ENCODE measurements at regions not wholly inside any gene's neighbourhood (a gene's known extent, or its start where the extent isn't known, plus 50 kb on each side); places are given as distances from the start of the nearest gene placed in this dataset.

GRCh38 chr5:40191150-40191549, 488.6 kb upstream of the PTGER4 start:
- Histone ChIP-seq H3K4me1 (ENCODE audit: control insufficient read depth in 3 of 3, insufficient read depth in 2 of 3, low read depth in 1 of 3, low read length in 2 of 3) (no peaks in the 10 kb centered on the region), H3K4me3 (ENCODE audit: low read depth in 1 of 3, low read length in 3 of 3) (no peak overlapping the region), H3K36me3 (ENCODE audit: control insufficient read depth in 3 of 3, insufficient read depth in 2 of 3, low read depth in 1 of 3, low read length in 3 of 3) (no peaks in the 10 kb centered on the region), H3K27me3 (ENCODE audit: control insufficient read depth in 3 of 3, insufficient read depth in 3 of 3, low read length in 3 of 3) (no peaks in the 10 kb centered on the region), H3K9me3 (ENCODE audit: control insufficient read depth in 2 of 2, insufficient read depth in 1 of 2, low read depth in 1 of 2, low read length in 1 of 2) (no peaks in the 10 kb centered on the region), H3K27ac (ENCODE audit: low read depth in 1 of 3, low read length in 2 of 3) (no peak overlapping the region)
- DNase-seq (no peak), FAIRE-seq (no peak)
- WGBS, 3 donors, result 50 to 68% (median 65%) methylated on average over 4 of the region's 4 CpGs

DNA sequence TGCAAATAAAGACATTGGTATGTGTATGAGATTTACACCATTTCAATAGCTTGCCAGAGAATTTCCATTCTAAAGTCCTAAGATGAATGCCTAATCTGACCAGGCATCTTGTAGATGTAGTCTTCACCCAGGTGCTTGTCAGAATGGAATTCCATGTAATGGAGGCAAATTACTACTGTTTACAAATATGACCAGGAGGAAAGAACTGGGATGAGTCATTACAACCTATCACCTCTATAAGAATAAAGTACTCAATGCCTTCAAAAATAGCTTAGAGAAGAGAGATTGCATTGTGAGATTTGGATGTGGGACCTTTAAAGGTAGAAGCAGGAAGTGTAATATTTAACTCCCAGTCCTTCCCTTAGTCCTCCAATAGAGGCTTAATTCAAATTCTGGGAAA, 507.0 kb upstream of the PTGER4 start:
- DNase-seq (no peak), FAIRE-seq (no peak)
- Histone ChIP-seq H3K27ac (ENCODE audit: low read depth in 1 of 3, low read length in 2 of 3) (no peak overlapping the region), H3K9me3 (ENCODE audit: control insufficient read depth in 2 of 2, insufficient read depth in 1 of 2, low read depth in 1 of 2, low read length in 1 of 2) (no peaks in the 10 kb centered on the region), H3K4me1 (ENCODE audit: control insufficient read depth in 3 of 3, insufficient read depth in 2 of 3, low read depth in 1 of 3, low read length in 2 of 3) (no peaks in the 10 kb centered on the region), H3K27me3 (ENCODE audit: control insufficient read depth in 3 of 3, insufficient read depth in 3 of 3, low read length in 3 of 3) (no peaks in the 10 kb centered on the region), H3K36me3 (ENCODE audit: control insufficient read depth in 3 of 3, insufficient read depth in 2 of 3, low read depth in 1 of 3, low read length in 3 of 3) (no peaks in the 10 kb centered on the region), H3K4me3 (ENCODE audit: low read depth in 1 of 3, low read length in 3 of 3) (no peak overlapping the region)

DNA sequence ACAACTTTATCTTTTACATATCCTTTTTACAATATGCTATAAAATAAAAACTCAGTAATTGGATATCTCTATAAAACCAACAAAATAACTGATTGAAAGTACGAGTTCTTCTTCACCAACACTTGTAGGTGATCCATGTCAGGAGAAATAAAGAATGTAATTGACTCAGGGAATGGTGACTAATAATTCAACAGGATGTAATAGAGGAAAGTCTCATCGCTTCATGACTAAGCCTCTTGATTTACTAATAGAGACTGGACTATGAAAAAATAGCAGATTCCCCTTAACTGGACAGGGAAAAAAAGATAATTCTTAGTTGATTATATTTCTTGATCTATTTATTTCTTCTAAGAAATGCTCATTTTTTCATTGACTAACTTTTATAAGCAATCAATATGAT, 507.7 kb upstream of the PTGER4 start:
- WGBS, 3 donors, result 60 to 85% (median 83%) methylated on average over 2 of the region's 2 CpGs
- DNase-seq (no peak), FAIRE-seq (no peak)
- no peaks in the 10 kb centered on the region for H3K4me1 ChIP-seq (ENCODE audit: control insufficient read depth in 3 of 3, insufficient read depth in 2 of 3, low read depth in 1 of 3, low read length in 2 of 3)
- H3K27me3 ChIP-seq (ENCODE audit: control insufficient read depth in 3 of 3, insufficient read depth in 3 of 3, low read length in 3 of 3), result no peaks in the 10 kb centered on the region
- no peaks in the 10 kb centered on the region for H3K9me3 ChIP-seq (ENCODE audit: control insufficient read depth in 2 of 2, insufficient read depth in 1 of 2, low read depth in 1 of 2, low read length in 1 of 2)
- no peak overlapping the region for H3K4me3 ChIP-seq (ENCODE audit: low read depth in 1 of 3, low read length in 3 of 3)
- no peaks in the 10 kb centered on the region for H3K36me3 ChIP-seq (ENCODE audit: control insufficient read depth in 3 of 3, insufficient read depth in 2 of 3, low read depth in 1 of 3, low read length in 3 of 3)
- no peak overlapping the region for H3K27ac ChIP-seq (ENCODE audit: low read depth in 1 of 3, low read length in 2 of 3)

- H3K9me3 ChIP-seq (ENCODE audit: control insufficient read depth in 2 of 2, insufficient read depth in 1 of 2, low read depth in 1 of 2, low read length in 1 of 2), result no peaks in the 10 kb centered on the region
- whole genome bisulfite sequencing, 3 donors, result 92 to 96% (median 95%) methylated on average over 3 of the region's 3 CpGs
- DNase-seq (no peak), FAIRE-seq (no peak)
- H3K36me3 ChIP-seq (ENCODE audit: control insufficient read depth in 3 of 3, insufficient read depth in 2 of 3, low read depth in 1 of 3, low read length in 3 of 3), result no peaks in the 10 kb centered on the region
- no peak overlapping the region for H3K27ac ChIP-seq (ENCODE audit: low read depth in 1 of 3, low read length in 2 of 3)
- no peak overlapping the region for H3K4me3 ChIP-seq (ENCODE audit: low read depth in 1 of 3, low read length in 3 of 3)
- no peaks in the 10 kb centered on the region for H3K27me3 ChIP-seq (ENCODE audit: control insufficient read depth in 3 of 3, insufficient read depth in 3 of 3, low read length in 3 of 3)
- no peaks in the 10 kb centered on the region for H3K4me1 ChIP-seq (ENCODE audit: control insufficient read depth in 3 of 3, insufficient read depth in 2 of 3, low read depth in 1 of 3, low read length in 2 of 3)
Observed at GRCh38 chr5:40167283-40167682, 512.4 kb upstream of the PTGER4 start.

DNA sequence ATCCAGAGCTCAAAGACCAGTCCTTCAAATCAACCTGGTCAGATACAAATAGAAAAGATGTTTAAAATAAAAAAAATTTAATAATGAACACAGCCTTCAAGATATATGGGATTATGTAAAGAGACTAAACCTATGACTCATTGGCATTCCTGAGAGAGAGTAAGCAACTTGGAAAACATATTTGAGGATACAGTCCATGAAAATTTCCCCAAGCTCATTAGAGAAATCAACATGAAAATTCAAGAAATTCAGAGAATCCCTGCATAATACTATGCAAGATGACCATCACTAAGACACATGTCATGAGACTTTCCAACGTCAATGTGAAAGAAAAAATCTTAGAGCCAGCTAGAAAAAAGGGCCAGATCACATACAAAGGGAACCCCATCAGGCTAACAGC, 512.9 kb upstream of the PTGER4 start:
- no peak overlapping the region for H3K4me3 ChIP-seq (ENCODE audit: low read depth in 1 of 3, low read length in 3 of 3)
- DNase-seq (no peak), FAIRE-seq (no peak)
- H3K27ac ChIP-seq (ENCODE audit: low read depth in 1 of 3, low read length in 2 of 3), result no peak overlapping the region
- no peaks in the 10 kb centered on the region for H3K27me3 ChIP-seq (ENCODE audit: control insufficient read depth in 3 of 3, insufficient read depth in 3 of 3, low read length in 3 of 3)
- 65 to 79% (median 76%) methylated on average over 1 of the region's 1 CpG for WGBS, 3 donors
- no peaks in the 10 kb centered on the region for H3K4me1 ChIP-seq (ENCODE audit: control insufficient read depth in 3 of 3, insufficient read depth in 2 of 3, low read depth in 1 of 3, low read length in 2 of 3)
- no peaks in the 10 kb centered on the region for H3K9me3 ChIP-seq (ENCODE audit: control insufficient read depth in 2 of 2, insufficient read depth in 1 of 2, low read depth in 1 of 2, low read length in 1 of 2)
- no peaks in the 10 kb centered on the region for H3K36me3 ChIP-seq (ENCODE audit: control insufficient read depth in 3 of 3, insufficient read depth in 2 of 3, low read depth in 1 of 3, low read length in 3 of 3)

GRCh38 chr5:40165789-40166728, 513.7 kb upstream of the PTGER4 start:
- no peaks in the 10 kb centered on the region for H3K9me3 ChIP-seq (ENCODE audit: control insufficient read depth in 2 of 2, insufficient read depth in 1 of 2, low read depth in 1 of 2, low read length in 1 of 2)
- no peak for FAIRE-seq

DNA sequence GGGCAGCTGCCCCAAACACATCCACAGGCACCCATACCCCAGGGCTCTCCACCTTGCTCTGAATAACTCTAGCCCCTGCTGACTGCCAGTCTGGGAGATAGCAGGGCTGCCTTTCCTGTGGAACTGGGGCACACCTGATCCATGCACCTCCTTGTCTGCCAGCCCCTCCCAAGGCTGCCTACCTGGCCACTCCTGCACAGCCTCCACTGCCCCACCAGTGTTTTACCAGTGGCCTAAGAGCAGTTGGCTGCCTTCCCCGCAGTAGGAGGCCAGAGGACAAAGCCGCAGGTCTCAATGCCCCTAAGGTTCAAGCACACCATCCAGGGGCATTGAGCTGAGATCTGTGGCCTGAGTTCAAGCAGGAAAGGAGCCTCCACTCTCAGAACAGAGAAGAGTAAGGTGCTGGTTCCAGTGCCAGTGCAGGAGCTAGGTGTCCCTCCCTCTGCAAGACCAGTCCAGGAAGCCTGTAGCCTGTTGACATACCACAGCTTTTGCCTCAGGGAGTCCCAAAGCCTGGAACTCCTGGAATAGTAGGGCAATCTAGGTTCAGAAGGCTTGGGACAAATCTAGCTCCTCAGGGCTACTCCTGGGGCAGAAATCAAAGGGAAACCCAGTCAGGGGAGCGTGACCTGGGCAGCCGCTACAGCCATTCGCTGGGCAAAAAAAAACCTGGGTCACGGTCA, 514.5 kb upstream of the PTGER4 start:
- 93 to 95% (median 94%) methylated on average over 6 of the region's 6 CpGs for WGBS, 3 donors
- DNase-seq, result no peak
- no peak for FAIRE-seq
- H3K4me1 ChIP-seq (ENCODE audit: control insufficient read depth in 3 of 3, insufficient read depth in 2 of 3, low read depth in 1 of 3, low read length in 2 of 3), result no peaks in the 10 kb centered on the region
- no peaks in the 10 kb centered on the region for H3K36me3 ChIP-seq (ENCODE audit: control insufficient read depth in 3 of 3, insufficient read depth in 2 of 3, low read depth in 1 of 3, low read length in 3 of 3)
- no peaks in the 10 kb centered on the region for H3K27me3 ChIP-seq (ENCODE audit: control insufficient read depth in 3 of 3, insufficient read depth in 3 of 3, low read length in 3 of 3)
- H3K9me3 ChIP-seq (ENCODE audit: control insufficient read depth in 2 of 2, insufficient read depth in 1 of 2, low read depth in 1 of 2, low read length in 1 of 2), result no peaks in the 10 kb centered on the region
- H3K27ac ChIP-seq (ENCODE audit: low read depth in 1 of 3, low read length in 2 of 3), result no peak overlapping the region
- H3K4me3 ChIP-seq (ENCODE audit: low read depth in 1 of 3, low read length in 3 of 3), result no peak overlapping the region

More at GRCh38 chr5:40165789-40166728, 513.7 kb upstream of the PTGER4 start:
- no peak overlapping the region for H3K4me3 ChIP-seq (ENCODE audit: low read depth in 1 of 3, low read length in 3 of 3)
- peak in 1 of 2 donors; percentile 17 for DNase-seq
- H3K4me1 ChIP-seq (ENCODE audit: control insufficient read depth in 3 of 3, insufficient read depth in 2 of 3, low read depth in 1 of 3, low read length in 2 of 3), result no peaks in the 10 kb centered on the region
- 72 to 78% (median 75%) methylated on average over 7 of the region's 7 CpGs for WGBS, 3 donors
- H3K27me3 ChIP-seq (ENCODE audit: control insufficient read depth in 3 of 3, insufficient read depth in 3 of 3, low read length in 3 of 3), result no peaks in the 10 kb centered on the region
- no peaks in the 10 kb centered on the region for H3K36me3 ChIP-seq (ENCODE audit: control insufficient read depth in 3 of 3, insufficient read depth in 2 of 3, low read depth in 1 of 3, low read length in 3 of 3)
- no peak overlapping the region for H3K27ac ChIP-seq (ENCODE audit: low read depth in 1 of 3, low read length in 2 of 3)

DNA sequence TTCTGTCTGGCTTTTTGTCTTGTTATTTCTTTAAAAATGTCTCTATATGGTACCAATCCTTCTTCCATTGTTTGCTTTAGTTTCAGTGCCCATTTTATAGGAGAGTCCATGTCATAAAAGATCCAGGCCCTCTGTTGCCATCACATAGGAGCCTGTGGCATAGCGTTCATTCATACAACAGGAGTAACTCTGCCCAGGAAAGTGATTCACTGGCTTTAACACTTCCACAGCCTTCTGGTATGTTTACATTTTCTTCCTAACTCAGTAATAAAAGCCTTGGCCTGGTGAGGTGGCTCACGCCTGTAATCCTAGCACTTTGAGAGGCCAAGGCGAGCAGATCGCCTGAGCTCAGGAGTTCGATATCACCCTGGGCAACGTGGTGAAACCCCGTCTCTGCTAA, 519.3 kb upstream of the PTGER4 start:
- no peak overlapping the region for H3K4me3 ChIP-seq (ENCODE audit: low read depth in 1 of 3, low read length in 3 of 3)
- no peak for DNase-seq
- no peak overlapping the region for H3K27ac ChIP-seq (ENCODE audit: low read depth in 1 of 3, low read length in 2 of 3)
- H3K27me3 ChIP-seq (ENCODE audit: control insufficient read depth in 3 of 3, insufficient read depth in 3 of 3, low read length in 3 of 3), result no peaks in the 10 kb centered on the region
- no peaks in the 10 kb centered on the region for H3K36me3 ChIP-seq (ENCODE audit: control insufficient read depth in 3 of 3, insufficient read depth in 2 of 3, low read depth in 1 of 3, low read length in 3 of 3)
- no peak for FAIRE-seq
- WGBS, 3 donors, result 90 to 91% (median 91%) methylated on average over 7 of the region's 7 CpGs
- no peaks in the 10 kb centered on the region for H3K9me3 ChIP-seq (ENCODE audit: control insufficient read depth in 2 of 2, insufficient read depth in 1 of 2, low read depth in 1 of 2, low read length in 1 of 2)
- H3K4me1 ChIP-seq (ENCODE audit: control insufficient read depth in 3 of 3, insufficient read depth in 2 of 3, low read depth in 1 of 3, low read length in 2 of 3), result no peaks in the 10 kb centered on the region
